GM10248 (cell line): ENCODE measurements at regions not wholly inside any gene's neighbourhood (a gene's known extent, or its start where the extent isn't known, plus 50 kb on each side); places are given as distances from the start of the nearest gene placed in this dataset.

Experiments
- CTCF ChIA-PET: fragments of 300-600 bp; sonication (Branson Sonifier 250); formaldehyde crosslinking; extraction: SDS; loops from one replicate; lab custom pipeline; 2021; ENCODE audit warnings: antibody characterized with exemption; lab: Yijun Ruan, JAX
- POLR2A ChIA-PET: fragments of 350-650 bp; sonication (Branson Sonifier 250); formaldehyde crosslinking; extraction: SDS; loops from one replicate; lab custom pipeline; 2020; ENCODE audit warnings: antibody characterized with exemption; lab: Yijun Ruan, JAX
- DNase-seq: peaks from one replicate; pipeline ENCODE4 v3.0.0; 2012; ENCODE audit errors: extremely low spot score
- CTCF ChIP-seq: IDR thresholded peaks from 2 replicates; pipeline ENCODE4 v1.5.1; 2012; ENCODE audit warnings: mild to moderate bottlenecking, low read depth; ENCODE audit errors: extremely low read depth, missing control alignments, control extremely low read depth

GRCh38 chr17:79396696-79397095 lies 214.2 kb downstream of the RBFOX3 start:
- DNase-seq: no peak
- POLR2A ChIA-PET: no interaction called here
- no peak for TF ChIP-seq CTCF
- CTCF ChIA-PET: interaction anchor here (6.8 to 10.2 kb wide), 2 partner anchors 8 to 208 kb away, joined by 123 to 132 read pairs; no protein-coding TSS in a partner anchor

GRCh38 chr17:79395545-79395944 lies 215.3 kb downstream of the RBFOX3 start:
- no peak for DNase-seq
- ChIA-PET POLR2A (no interaction called here), CTCF (interaction anchor here (6.8 to 10.2 kb wide), 3 partner anchors 9 to 307 kb away, joined by 123 to 204 read pairs (median 132); no protein-coding TSS in a partner anchor)
- no peak for TF ChIP-seq CTCF

- ChIA-PET CTCF (interaction anchor here (1.0 to 10.2 kb wide), 5 partner anchors 9 to 350 kb away, joined by 3 to 204 read pairs (median 123); no protein-coding TSS in a partner anchor), POLR2A (no interaction called here)
- no peak for DNase-seq
- TF ChIP-seq CTCF: no peak
These were observed 215.8 kb downstream of the RBFOX3 start for GRCh38 chr17:79395066-79395465.

GRCh38 chr17:79393358-79394052 lies 217.3 kb downstream of the RBFOX3 start:
- POLR2A ChIA-PET: no interaction called here
- peak; percentile 84 for DNase-seq
- CTCF ChIA-PET: interaction anchor here (0.7 to 10.2 kb wide), 32 partner anchors 9 to 361 kb away, joined by 3 to 204 read pairs (median 5); partner anchors contain the start of gene ENGASE
- peak; percentile 94 for TF ChIP-seq CTCF

GRCh38 chr17:79392598-79392997 lies 218.3 kb downstream of the RBFOX3 start:
- ChIA-PET CTCF (interaction anchor here (0.5 to 10.2 kb wide), 48 partner anchors 12 to 412 kb away, joined by 3 to 204 read pairs (median 5); partner anchors contain the start of genes ENGASE and LGALS3BP), POLR2A (no interaction called here)
- no peak for DNase-seq
- TF ChIP-seq CTCF: no peak

GRCh38 chr17:79391376-79392233 lies 219.2 kb downstream of the RBFOX3 start:
- ChIA-PET CTCF (interaction anchor here (0.5 to 10.2 kb wide), 54 partner anchors 11 to 449 kb away, joined by 3 to 204 read pairs (median 5); partner anchors contain the start of genes ENGASE and LGALS3BP), POLR2A (no interaction called here)
- peak; percentile 92 for TF ChIP-seq CTCF
- DNase-seq: peak; percentile 83
